ENCODE measurements at regions not wholly inside any gene's neighbourhood (a gene's known extent, or its start where the extent isn't known, plus 50 kb on each side); places are given as distances from the start of the nearest gene placed in this dataset.

- H3K18ac ChIP-seq (ENCODE audit: low read length) = no peak overlapping the region
- H3K4ac ChIP-seq (ENCODE audit: low read length) = no peak overlapping the region
- H3K4me1 ChIP-seq (ENCODE audit: control insufficient read depth in 2 of 2, insufficient read depth in 1 of 2, low read depth in 1 of 2, low read length in 2 of 2) = peaks cover 0 to 2% of the 10 kb centered on the region in 2 donors
- H2BK5ac ChIP-seq (ENCODE audit: low read length) = no peak overlapping the region
- H3K9me3 ChIP-seq (replicated peaks in 1 of 2; ENCODE audit: control insufficient read depth in 2 of 2, insufficient read depth in 1 of 2, low read depth in 1 of 2, low read length in 2 of 2) = no peaks in the 10 kb centered on the region
- H3K9ac ChIP-seq (ENCODE audit: low read depth, low read length, poor library complexity) = no peak overlapping the region
- H2BK15ac ChIP-seq (ENCODE audit: low read length) = no peak overlapping the region
- no peaks in the 10 kb centered on the region for H3K79me1 ChIP-seq (ENCODE audit: low read depth, low read length)
- H3K23ac ChIP-seq (ENCODE audit: low read depth, low read length, poor library complexity) = no peak overlapping the region
- H3K4me3 ChIP-seq (ENCODE audit: low read length in 2 of 2) = no peak overlapping the region
- H2BK120ac ChIP-seq (ENCODE audit: low read depth, low read length) = no peak overlapping the region
- H3K27ac ChIP-seq (replicated peaks; ENCODE audit: low read length) = no peak overlapping the region
- H2AK5ac ChIP-seq (ENCODE audit: low read depth, low read length) = no peak overlapping the region
- no peak overlapping the region for H2BK12ac ChIP-seq (ENCODE audit: low read length)
- DNase-seq (ENCODE audit: low spot score) = no peak
- no CpG with 5 or more reads among the region's 4 CpGs for WGBS, 2 donors (ENCODE audit: extremely low coverage in 2 of 2, insufficient read length in 2 of 2, insufficient replicate concordance in 1 of 2)
- H4K91ac ChIP-seq (ENCODE audit: low read depth, low read length, poor library complexity) = no peak overlapping the region
- H3K36me3 ChIP-seq (replicated peaks in 1 of 2; ENCODE audit: control insufficient read depth in 2 of 2, insufficient read depth in 2 of 2, low read length in 2 of 2) = no peaks in the 10 kb centered on the region
- H3K27me3 ChIP-seq (ENCODE audit: control insufficient read depth in 3 of 3, insufficient read depth in 3 of 3, low read depth in 1 of 3, low read length in 3 of 3) = no peaks in the 10 kb centered on the region
- H2AFZ ChIP-seq (ENCODE audit: low read length) = no peak overlapping the region
- no peak overlapping the region for H4K8ac ChIP-seq (ENCODE audit: low read depth, low read length)
- no peak overlapping the region for H3K14ac ChIP-seq (ENCODE audit: low read length)
- H3K4me2 ChIP-seq (ENCODE audit: insufficient read depth, low read length, poor library complexity, severe bottlenecking) = no peak overlapping the region
Measured at GRCh38 chr13:105817498-105817897, 718.0 kb downstream of the EFNB2 start.

GRCh38 chr13:105816994-105817393 is 718.5 kb downstream of the EFNB2 start:
- H2AFZ ChIP-seq (ENCODE audit: low read length) = no peak overlapping the region
- H2BK12ac ChIP-seq (ENCODE audit: low read length) = no peak overlapping the region
- no peak overlapping the region for H3K23ac ChIP-seq (ENCODE audit: low read depth, low read length, poor library complexity)
- H3K27ac ChIP-seq (replicated peaks; ENCODE audit: low read length) = no peak overlapping the region
- no peak overlapping the region for H4K8ac ChIP-seq (ENCODE audit: low read depth, low read length)
- WGBS, 2 donors (ENCODE audit: extremely low coverage in 2 of 2, insufficient read length in 2 of 2, insufficient replicate concordance in 1 of 2) = no CpG with 5 or more reads among the region's 4 CpGs
- no peak for DNase-seq (ENCODE audit: low spot score)
- H3K79me1 ChIP-seq (ENCODE audit: low read depth, low read length) = no peaks in the 10 kb centered on the region
- H3K27me3 ChIP-seq (ENCODE audit: control insufficient read depth in 3 of 3, insufficient read depth in 3 of 3, low read depth in 1 of 3, low read length in 3 of 3) = no peaks in the 10 kb centered on the region
- H4K91ac ChIP-seq (ENCODE audit: low read depth, low read length, poor library complexity) = no peak overlapping the region
- H3K18ac ChIP-seq (ENCODE audit: low read length) = no peak overlapping the region
- no peak overlapping the region for H2BK5ac ChIP-seq (ENCODE audit: low read length)
- H3K14ac ChIP-seq (ENCODE audit: low read length) = no peak overlapping the region
- no peaks in the 10 kb centered on the region for H3K36me3 ChIP-seq (replicated peaks in 1 of 2; ENCODE audit: control insufficient read depth in 2 of 2, insufficient read depth in 2 of 2, low read length in 2 of 2)
- H3K4me3 ChIP-seq (ENCODE audit: low read length in 2 of 2) = no peak overlapping the region
- peaks cover 0 to 2% of the 10 kb centered on the region in 2 donors for H3K4me1 ChIP-seq (ENCODE audit: control insufficient read depth in 2 of 2, insufficient read depth in 1 of 2, low read depth in 1 of 2, low read length in 2 of 2)
- no peak overlapping the region for H3K9ac ChIP-seq (ENCODE audit: low read depth, low read length, poor library complexity)
- H2BK120ac ChIP-seq (ENCODE audit: low read depth, low read length) = no peak overlapping the region
- H3K4me2 ChIP-seq (ENCODE audit: insufficient read depth, low read length, poor library complexity, severe bottlenecking) = no peak overlapping the region
- no peak overlapping the region for H3K4ac ChIP-seq (ENCODE audit: low read length)
- H2BK15ac ChIP-seq (ENCODE audit: low read length) = no peak overlapping the region
- H2AK5ac ChIP-seq (ENCODE audit: low read depth, low read length) = no peak overlapping the region
- H3K9me3 ChIP-seq (replicated peaks in 1 of 2; ENCODE audit: control insufficient read depth in 2 of 2, insufficient read depth in 1 of 2, low read depth in 1 of 2, low read length in 2 of 2) = no peaks in the 10 kb centered on the region

GRCh38 chr13:105814902-105815250 is 720.6 kb downstream of the EFNB2 start:
- H3K27ac ChIP-seq (replicated peaks; ENCODE audit: low read length) = no peak overlapping the region
- peaks cover 0 to 2% of the 10 kb centered on the region in 2 donors for H3K4me1 ChIP-seq (ENCODE audit: control insufficient read depth in 2 of 2, insufficient read depth in 1 of 2, low read depth in 1 of 2, low read length in 2 of 2)
- no peak overlapping the region for H3K9ac ChIP-seq (ENCODE audit: low read depth, low read length, poor library complexity)
- no peak overlapping the region for H2BK15ac ChIP-seq (ENCODE audit: low read length)
- no peak overlapping the region for H2AK5ac ChIP-seq (ENCODE audit: low read depth, low read length)
- H3K23ac ChIP-seq (ENCODE audit: low read depth, low read length, poor library complexity) = no peak overlapping the region
- H2BK12ac ChIP-seq (ENCODE audit: low read length) = no peak overlapping the region
- no peak overlapping the region for H4K91ac ChIP-seq (ENCODE audit: low read depth, low read length, poor library complexity)
- H4K8ac ChIP-seq (ENCODE audit: low read depth, low read length) = no peak overlapping the region
- H3K18ac ChIP-seq (ENCODE audit: low read length) = no peak overlapping the region
- no peaks in the 10 kb centered on the region for H3K27me3 ChIP-seq (ENCODE audit: control insufficient read depth in 3 of 3, insufficient read depth in 3 of 3, low read depth in 1 of 3, low read length in 3 of 3)
- H3K36me3 ChIP-seq (replicated peaks in 1 of 2; ENCODE audit: control insufficient read depth in 2 of 2, insufficient read depth in 2 of 2, low read length in 2 of 2) = no peaks in the 10 kb centered on the region
- H2BK120ac ChIP-seq (ENCODE audit: low read depth, low read length) = no peak overlapping the region
- no peaks in the 10 kb centered on the region for H3K9me3 ChIP-seq (replicated peaks in 1 of 2; ENCODE audit: control insufficient read depth in 2 of 2, insufficient read depth in 1 of 2, low read depth in 1 of 2, low read length in 2 of 2)
- H3K14ac ChIP-seq (ENCODE audit: low read length) = no peak overlapping the region
- WGBS, 2 donors (ENCODE audit: extremely low coverage in 2 of 2, insufficient read length in 2 of 2, insufficient replicate concordance in 1 of 2) = no CpG with 5 or more reads among the region's 4 CpGs
- no peak for DNase-seq (ENCODE audit: low spot score)
- H3K79me1 ChIP-seq (ENCODE audit: low read depth, low read length) = no peaks in the 10 kb centered on the region
- H3K4me3 ChIP-seq (ENCODE audit: low read length in 2 of 2) = no peak overlapping the region
- H3K4ac ChIP-seq (ENCODE audit: low read length) = no peak overlapping the region
- H3K4me2 ChIP-seq (ENCODE audit: insufficient read depth, low read length, poor library complexity, severe bottlenecking) = no peak overlapping the region
- no peak overlapping the region for H2BK5ac ChIP-seq (ENCODE audit: low read length)
- no peak overlapping the region for H2AFZ ChIP-seq (ENCODE audit: low read length)

- no peak overlapping the region for H3K18ac ChIP-seq (ENCODE audit: low read length)
- H3K27ac ChIP-seq (replicated peaks; ENCODE audit: low read length) = no peak overlapping the region
- no peak overlapping the region for H3K4me3 ChIP-seq (ENCODE audit: low read length in 2 of 2)
- H2AK5ac ChIP-seq (ENCODE audit: low read depth, low read length) = no peak overlapping the region
- H3K27me3 ChIP-seq (ENCODE audit: control insufficient read depth in 3 of 3, insufficient read depth in 3 of 3, low read depth in 1 of 3, low read length in 3 of 3) = no peaks in the 10 kb centered on the region
- no peak overlapping the region for H4K8ac ChIP-seq (ENCODE audit: low read depth, low read length)
- peaks cover 0 to 1% of the 10 kb centered on the region in 2 donors for H3K9me3 ChIP-seq (replicated peaks in 1 of 2; ENCODE audit: control insufficient read depth in 2 of 2, insufficient read depth in 1 of 2, low read depth in 1 of 2, low read length in 2 of 2)
- WGBS, 2 donors (ENCODE audit: extremely low coverage in 2 of 2, insufficient read length in 2 of 2, insufficient replicate concordance in 1 of 2) = no CpG with 5 or more reads among the region's 5 CpGs
- no peak overlapping the region for H2BK120ac ChIP-seq (ENCODE audit: low read depth, low read length)
- DNase-seq (ENCODE audit: low spot score) = no peak
- H4K91ac ChIP-seq (ENCODE audit: low read depth, low read length, poor library complexity) = no peak overlapping the region
- H2BK15ac ChIP-seq (ENCODE audit: low read length) = no peak overlapping the region
- H3K9ac ChIP-seq (ENCODE audit: low read depth, low read length, poor library complexity) = no peak overlapping the region
- no peak overlapping the region for H2AFZ ChIP-seq (ENCODE audit: low read length)
- H3K36me3 ChIP-seq (replicated peaks in 1 of 2; ENCODE audit: control insufficient read depth in 2 of 2, insufficient read depth in 2 of 2, low read length in 2 of 2) = no peaks in the 10 kb centered on the region
- H3K4ac ChIP-seq (ENCODE audit: low read length) = no peak overlapping the region
- H3K4me2 ChIP-seq (ENCODE audit: insufficient read depth, low read length, poor library complexity, severe bottlenecking) = no peak overlapping the region
- peaks cover 0 to 2% of the 10 kb centered on the region in 2 donors for H3K4me1 ChIP-seq (ENCODE audit: control insufficient read depth in 2 of 2, insufficient read depth in 1 of 2, low read depth in 1 of 2, low read length in 2 of 2)
- no peak overlapping the region for H3K23ac ChIP-seq (ENCODE audit: low read depth, low read length, poor library complexity)
- no peaks in the 10 kb centered on the region for H3K79me1 ChIP-seq (ENCODE audit: low read depth, low read length)
- no peak overlapping the region for H3K14ac ChIP-seq (ENCODE audit: low read length)
- no peak overlapping the region for H2BK12ac ChIP-seq (ENCODE audit: low read length)
- no peak overlapping the region for H2BK5ac ChIP-seq (ENCODE audit: low read length)
Measured at GRCh38 chr13:105814219-105814901, 721.1 kb downstream of the EFNB2 start.

All from neuronal stem cell (in vitro differentiated cells).